MG63 (cell line): ENCODE measurements at regions not wholly inside any gene's neighbourhood (a gene's known extent, or its start where the extent isn't known, plus 50 kb on each side); places are given as distances from the start of the nearest gene placed in this dataset.
"Not testable (repeated sequence)": the region's sequence is repeated elsewhere in the genome, so short reads cannot be mapped to it uniquely, and the experiment has no call there.

Experiments
- DNase-seq: peaks from one replicate; pipeline ENCODE4 v3.0.0-alpha.2; 2020
- H3K27me3 ChIP-seq: fragments of 250-450 bp; sonication (Bioruptor Pico); 2 replicates; pipeline ENCODE4 v1.5.1; 2020; ENCODE audit warnings: mild to moderate bottlenecking, moderate library complexity
- H3K36me3 ChIP-seq: fragments of 250-450 bp; sonication (Bioruptor Pico); 2 replicates; pipeline ENCODE4 v1.5.1; 2020; ENCODE audit warnings: mild to moderate bottlenecking, moderate library complexity
- H3K4me3 ChIP-seq: fragments of 250-450 bp; sonication (Bioruptor Pico); 2 replicates; pipeline ENCODE4 v1.5.1; 2020; ENCODE audit warnings: mild to moderate bottlenecking, moderate library complexity
- H3K9me3 ChIP-seq: fragments of 250-450 bp; sonication (Bioruptor Pico); 2 replicates; pipeline ENCODE4 v1.5.1; 2020; ENCODE audit warnings: mild to moderate bottlenecking, moderate library complexity

DNA sequence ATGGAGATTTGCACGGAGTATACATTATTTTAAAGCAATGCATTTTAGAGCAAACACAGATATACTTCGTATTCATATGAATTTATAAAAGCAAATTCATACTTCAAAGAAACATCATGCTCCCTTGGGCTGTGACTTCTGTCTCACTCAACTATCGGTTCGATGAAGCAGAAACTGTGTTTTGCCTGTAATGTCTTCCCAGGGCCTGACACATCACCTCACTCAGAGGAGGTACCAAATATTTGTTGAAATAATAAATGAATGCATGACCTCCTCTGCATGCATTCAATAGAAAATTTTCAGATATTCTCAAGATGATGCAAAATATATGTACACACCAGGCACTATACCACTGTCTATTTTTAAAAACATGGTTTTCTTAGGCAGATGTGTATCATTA, 432.7 kb downstream of the EFNB2 start:
- DNase-seq = no peak
- H3K36me3 ChIP-seq = no peaks in the 10 kb centered on the region
- peaks cover 4% of the 10 kb centered on the region; the same call in 1 of the 2 replicates for H3K9me3 ChIP-seq
- H3K4me3 ChIP-seq = no peak overlapping the region
- no peaks in the 10 kb centered on the region for H3K27me3 ChIP-seq

GRCh38 chr13:106101201-106101600, 434.3 kb downstream of the EFNB2 start:
- Histone ChIP-seq H3K27me3 (no peaks in the 10 kb centered on the region), H3K9me3 (peaks cover 4% of the 10 kb centered on the region; the same call in 1 of the 2 replicates), H3K36me3 (no peaks in the 10 kb centered on the region), H3K4me3 (no peak overlapping the region)
- DNase-seq = no peak

DNA sequence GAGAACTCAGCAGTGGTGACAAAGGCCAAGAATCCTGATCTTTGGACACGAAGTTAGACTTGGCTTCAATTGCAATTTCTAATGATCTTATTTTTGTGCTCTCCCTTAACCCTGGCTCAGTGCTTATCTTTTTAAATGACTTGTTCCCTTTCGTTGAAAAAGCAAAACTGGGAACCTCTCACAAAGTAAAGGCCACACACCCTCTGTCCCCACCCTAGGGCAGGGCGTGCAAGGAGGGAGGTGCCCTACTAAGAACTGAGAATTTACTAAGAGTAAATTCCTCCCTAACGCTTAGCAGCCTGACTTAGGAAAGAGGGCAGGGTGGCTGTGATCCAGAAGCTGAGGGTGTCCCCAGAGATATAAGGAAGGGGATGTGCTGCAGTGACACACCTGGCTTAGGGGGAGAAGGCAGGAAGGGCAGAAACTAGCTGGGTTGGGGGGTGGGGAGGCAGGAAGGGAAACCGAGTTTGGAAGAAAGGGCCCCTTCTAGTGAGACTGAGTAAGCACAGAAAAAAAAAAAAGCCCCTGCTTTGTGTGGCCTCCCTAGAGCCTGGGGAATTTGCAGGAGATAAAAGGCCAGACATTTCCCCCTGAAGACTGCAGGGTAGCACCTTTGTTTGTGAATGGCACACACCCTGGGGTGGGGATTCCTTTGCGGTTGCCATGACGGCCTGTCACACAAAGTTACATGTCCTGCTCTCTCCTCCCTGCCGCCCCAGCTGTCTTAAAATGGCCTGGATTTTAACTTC, 435.1 kb downstream of the EFNB2 start:
- Histone ChIP-seq H3K27me3 (no peaks in the 10 kb centered on the region), H3K9me3 (peaks cover 4% of the 10 kb centered on the region; the same call in 1 of the 2 replicates), H3K4me3 (no peak overlapping the region), H3K36me3 (no peaks in the 10 kb centered on the region)
- DNase-seq = no peak

GRCh38 chr13:106099765-106100164, 435.7 kb downstream of the EFNB2 start:
- Histone ChIP-seq H3K9me3 (peaks cover under 1% of the 10 kb centered on the region; the same call in 1 of the 2 replicates), H3K4me3 (no peak overlapping the region), H3K27me3 (no peaks in the 10 kb centered on the region), H3K36me3 (no peaks in the 10 kb centered on the region)
- no peak for DNase-seq

DNA sequence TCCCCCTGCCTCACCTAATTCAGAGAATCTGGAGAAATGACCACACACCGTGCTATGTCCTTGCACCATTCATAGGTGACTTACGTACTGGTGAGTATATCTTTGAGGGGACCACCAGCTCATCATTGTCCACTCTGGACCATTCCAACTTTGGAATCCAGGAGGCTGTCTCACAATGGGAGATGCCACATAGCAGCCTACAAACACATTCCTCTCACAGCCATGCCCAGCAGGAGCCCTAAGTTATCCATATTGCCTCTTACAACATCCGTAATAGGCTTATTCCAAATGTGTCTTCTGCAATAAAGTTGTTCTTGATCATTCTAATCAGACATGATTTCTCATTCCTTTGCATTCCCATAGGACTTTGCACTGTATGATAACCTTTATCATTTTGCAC, 436.7 kb downstream of the EFNB2 start:
- no peaks in the 10 kb centered on the region for H3K27me3 ChIP-seq
- no peaks in the 10 kb centered on the region for H3K9me3 ChIP-seq
- H3K36me3 ChIP-seq = no peaks in the 10 kb centered on the region
- H3K4me3 ChIP-seq = no peak overlapping the region
- DNase-seq = no peak

DNA sequence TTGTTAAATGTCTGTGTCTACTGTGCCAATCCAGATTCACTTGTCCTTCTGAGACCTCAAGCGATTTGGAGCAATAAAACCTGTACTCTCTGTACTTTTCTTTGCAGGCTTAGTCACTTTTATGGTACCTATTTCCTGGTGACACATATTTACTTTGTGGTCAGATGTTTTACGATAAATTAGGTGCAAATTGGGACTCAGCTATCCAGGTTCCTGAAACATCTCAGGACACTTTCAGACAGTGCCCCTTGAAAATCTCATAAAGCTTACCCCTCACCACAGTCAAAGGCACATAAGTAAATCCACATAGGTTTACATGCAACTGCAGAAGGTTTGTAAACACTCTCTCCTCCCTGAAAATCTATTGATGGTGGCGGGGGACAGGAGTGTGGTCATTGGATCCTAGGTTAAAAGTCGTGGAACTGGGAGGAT, 438.8 kb downstream of the EFNB2 start:
- Histone ChIP-seq H3K27me3 (no peaks in the 10 kb centered on the region), H3K4me3 (no peak overlapping the region), H3K9me3 (no peaks in the 10 kb centered on the region), H3K36me3 (no peaks in the 10 kb centered on the region)
- DNase-seq = no peak

DNA sequence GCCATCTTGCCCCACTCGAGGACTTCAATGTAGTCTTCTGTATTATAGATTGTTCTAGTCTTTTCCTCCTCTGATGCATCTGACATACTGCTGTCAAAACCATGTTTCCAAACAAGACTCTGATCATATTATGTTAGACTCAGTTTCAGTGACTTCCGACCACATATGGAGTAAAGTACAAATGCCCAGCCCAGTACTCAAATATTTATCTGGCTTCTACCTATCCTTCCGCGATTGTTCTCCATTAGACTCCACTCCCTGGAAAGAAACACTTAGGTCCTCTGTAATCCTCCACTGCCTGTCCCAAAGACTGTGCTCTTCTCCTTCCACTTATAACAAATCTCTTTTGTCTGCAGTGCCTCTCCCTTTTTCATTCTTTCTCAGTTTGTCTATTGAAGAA, 439.5 kb downstream of the EFNB2 start:
- Histone ChIP-seq H3K9me3 (no peaks in the 10 kb centered on the region), H3K36me3 (no peaks in the 10 kb centered on the region), H3K27me3 (no peaks in the 10 kb centered on the region), H3K4me3 (no peak overlapping the region)
- no peak for DNase-seq

DNA sequence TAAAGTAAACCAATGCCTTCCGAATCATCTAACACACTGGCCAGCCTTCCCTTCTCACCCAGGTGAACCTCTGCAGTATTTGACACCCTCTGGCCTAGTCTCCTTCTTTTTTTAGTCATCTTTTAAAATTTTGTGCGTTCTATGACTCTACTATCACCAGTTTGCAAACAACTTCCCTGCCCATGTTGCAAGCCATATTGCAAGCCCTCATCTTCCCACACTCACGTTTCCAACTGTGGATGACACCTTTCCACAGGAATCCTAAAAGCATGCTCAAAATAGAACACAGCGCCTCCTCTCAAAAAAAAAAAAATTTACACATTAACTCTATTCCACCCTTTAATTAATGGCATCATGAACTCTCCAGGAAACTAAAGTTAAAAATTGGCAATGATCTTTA, 440.1 kb downstream of the EFNB2 start:
- no peaks in the 10 kb centered on the region for H3K27me3 ChIP-seq
- H3K4me3 ChIP-seq = no peak overlapping the region
- no peaks in the 10 kb centered on the region for H3K36me3 ChIP-seq
- H3K9me3 ChIP-seq = no peaks in the 10 kb centered on the region
- DNase-seq = no peak

GRCh38 chr13:106090001-106090400, 445.5 kb downstream of the EFNB2 start:
- H3K4me3 ChIP-seq = no peak overlapping the region
- no peaks in the 10 kb centered on the region for H3K36me3 ChIP-seq
- H3K27me3 ChIP-seq = no peaks in the 10 kb centered on the region
- no peaks in the 10 kb centered on the region for H3K9me3 ChIP-seq
- no peak for DNase-seq

- no peaks in the 10 kb centered on the region for H3K36me3 ChIP-seq
- no peak for DNase-seq
- H3K9me3 ChIP-seq = no peaks in the 10 kb centered on the region
- H3K4me3 ChIP-seq = no peak overlapping the region
- no peaks in the 10 kb centered on the region for H3K27me3 ChIP-seq
Measured at GRCh38 chr13:106089261-106089980, 446.0 kb downstream of the EFNB2 start.

GRCh38 chr13:106088085-106088484, 447.4 kb downstream of the EFNB2 start:
- Histone ChIP-seq H3K9me3 (no peaks in the 10 kb centered on the region), H3K27me3 (no peaks in the 10 kb centered on the region), H3K36me3 (no peaks in the 10 kb centered on the region), H3K4me3 (no peak overlapping the region)
- no peak for DNase-seq

DNA sequence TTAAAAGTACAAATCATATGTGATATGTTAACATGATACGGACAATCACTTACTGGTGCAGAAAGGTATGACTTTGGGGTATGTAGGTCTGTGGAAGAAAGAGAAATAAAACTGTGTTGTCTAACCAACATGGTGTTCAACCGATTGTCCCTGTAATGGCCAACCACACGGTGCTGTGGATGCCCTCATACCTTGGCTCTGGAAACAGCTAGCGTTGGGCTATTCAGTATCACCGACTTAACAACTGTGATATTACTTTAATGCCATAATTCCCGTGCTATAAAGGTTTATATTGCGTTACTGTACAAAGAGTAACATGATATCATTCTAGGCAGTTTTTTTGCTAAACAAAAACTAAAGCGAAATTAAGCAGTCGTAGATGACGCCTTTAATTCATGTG, 448.3 kb downstream of the EFNB2 start:
- Histone ChIP-seq H3K36me3 (no peaks in the 10 kb centered on the region), H3K4me3 (no peak overlapping the region), H3K27me3 (no peaks in the 10 kb centered on the region), H3K9me3 (no peaks in the 10 kb centered on the region)
- DNase-seq = no peak

- H3K9me3 ChIP-seq = no peaks in the 10 kb centered on the region
- no peaks in the 10 kb centered on the region for H3K36me3 ChIP-seq
- no peak overlapping the region for H3K4me3 ChIP-seq
- DNase-seq = peak; percentile 15
- H3K27me3 ChIP-seq = no peaks in the 10 kb centered on the region
Measured at GRCh38 chr13:106083620-106084350, 451.7 kb downstream of the EFNB2 start.

DNA sequence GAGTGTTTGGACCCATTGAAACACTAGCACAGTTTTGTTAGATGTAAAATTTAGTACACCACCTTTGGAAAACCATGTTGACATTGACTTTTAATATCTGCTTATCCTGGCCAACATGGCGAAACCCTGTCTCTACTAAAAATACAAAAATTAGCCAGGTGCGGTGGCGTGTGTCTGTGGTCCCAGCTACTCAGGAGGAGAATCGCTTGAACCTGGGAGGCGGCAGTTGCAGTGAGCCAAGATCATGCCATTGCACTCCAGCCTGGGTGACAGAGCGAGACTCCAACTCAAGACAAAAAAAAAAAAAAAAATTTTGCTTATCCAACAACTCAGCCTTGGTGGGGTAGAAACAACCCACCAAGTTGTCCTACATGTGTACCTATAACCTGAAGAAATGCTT, 454.2 kb downstream of the EFNB2 start:
- not testable (repeated sequence) for H3K36me3 ChIP-seq, DNase-seq, H3K9me3 ChIP-seq, H3K4me3 ChIP-seq, H3K27me3 ChIP-seq

DNA sequence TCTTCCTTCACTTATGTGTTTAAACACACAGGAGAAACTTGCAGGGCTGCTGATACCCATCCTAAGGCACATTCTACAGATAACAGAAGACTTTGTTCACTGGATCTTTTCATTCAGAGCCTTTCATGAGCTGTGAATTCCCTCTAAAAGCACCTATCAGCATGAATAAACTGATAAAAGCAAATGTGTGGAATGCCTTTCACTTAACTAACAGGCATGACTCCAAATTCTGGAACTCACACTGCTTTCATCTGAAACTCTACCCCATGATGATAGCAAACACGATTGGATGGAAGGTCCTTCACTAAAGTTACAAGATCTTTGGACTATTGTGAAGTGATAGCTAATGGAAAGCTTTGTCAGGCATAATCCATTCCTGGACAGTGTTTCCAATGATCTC, 457.3 kb downstream of the EFNB2 start:
- no peaks in the 10 kb centered on the region for H3K36me3 ChIP-seq

GRCh38 chr13:106077017-106077416, 458.4 kb downstream of the EFNB2 start:
- no peak for DNase-seq
- no peaks in the 10 kb centered on the region for H3K36me3 ChIP-seq
- no peaks in the 10 kb centered on the region for H3K27me3 ChIP-seq
- H3K9me3 ChIP-seq = no peaks in the 10 kb centered on the region
- no peak overlapping the region for H3K4me3 ChIP-seq

More for the DNA sequence above, 457.3 kb downstream of the EFNB2 start:
- Histone ChIP-seq H3K27me3 (no peaks in the 10 kb centered on the region), H3K4me3 (no peak overlapping the region), H3K9me3 (no peaks in the 10 kb centered on the region)
- DNase-seq = no peak

DNA sequence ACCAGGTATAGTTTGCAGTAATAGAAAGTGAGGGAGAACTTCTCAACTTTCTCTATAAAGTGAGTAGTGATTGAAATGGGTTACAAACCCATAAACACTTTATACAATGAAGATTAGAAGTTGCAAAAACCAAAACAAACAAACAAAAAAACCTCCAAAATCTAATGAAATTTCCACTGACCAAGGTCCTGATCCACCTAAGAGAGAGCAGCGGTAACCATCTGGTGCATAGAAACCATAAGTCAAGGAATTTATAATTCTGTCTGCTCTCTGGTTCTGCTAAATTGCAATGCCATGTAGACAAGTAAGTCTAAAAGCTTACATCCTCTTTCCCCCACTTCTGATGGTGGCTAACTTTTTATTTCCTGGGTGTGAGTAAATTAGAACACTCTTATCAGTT, 463.4 kb downstream of the EFNB2 start:
- no peak for DNase-seq
- H3K9me3 ChIP-seq = no peaks in the 10 kb centered on the region
- H3K4me3 ChIP-seq = no peak overlapping the region
- no peaks in the 10 kb centered on the region for H3K27me3 ChIP-seq
- H3K36me3 ChIP-seq = no peaks in the 10 kb centered on the region
